ENCODE measurements at regions not wholly inside any gene's neighbourhood (a gene's known extent, or its start where the extent isn't known, plus 50 kb on each side); places are given as distances from the start of the nearest gene placed in this dataset.

GRCh38 chr6:50337532-50338122 is 287.9 kb upstream of the DEFB112 start:
- TF ChIP-seq POLR2A (IDR thresholded peaks at IDR 0.05) (no peak), CTCF (IDR thresholded peaks at IDR 0.05) (no peak), EP300 (IDR thresholded peaks at IDR 0.05) (no peak), POLR2AphosphoS5 (IDR thresholded peaks at IDR 0.05) (no peak)

Data from stomach (tissue), 4 donors.